ENCODE measurements at regions not wholly inside any gene's neighbourhood (a gene's known extent, or its start where the extent isn't known, plus 50 kb on each side); places are given as distances from the start of the nearest gene placed in this dataset.

GRCh38 chr19:31670931-31671330 is 321.7 kb upstream of the TSHZ3 start:
- no peak for DNase-seq (ENCODE audit: low read depth in 4 of 6, low spot score in 6 of 6)
- Histone ChIP-seq H3K4me3 (ENCODE audit: low read depth, low read length) (no peak overlapping the region), H3K27ac (ENCODE audit: low read depth, low read length) (no peak overlapping the region), H3K4me1 (ENCODE audit: control insufficient read depth, insufficient read depth, low read length) (no peaks in the 10 kb centered on the region), H3K9me3 (ENCODE audit: control insufficient read depth, insufficient read depth, low read length) (no peaks in the 10 kb centered on the region), H3K36me3 (ENCODE audit: control insufficient read depth, insufficient read depth, low read length) (no peaks in the 10 kb centered on the region), H3K27me3 (ENCODE audit: control insufficient read depth, insufficient read depth, low read length) (no peaks in the 10 kb centered on the region)
- 98% methylated on average over 10 of the region's 10 CpGs for WGBS (ENCODE audit: insufficient coverage)

DNA sequence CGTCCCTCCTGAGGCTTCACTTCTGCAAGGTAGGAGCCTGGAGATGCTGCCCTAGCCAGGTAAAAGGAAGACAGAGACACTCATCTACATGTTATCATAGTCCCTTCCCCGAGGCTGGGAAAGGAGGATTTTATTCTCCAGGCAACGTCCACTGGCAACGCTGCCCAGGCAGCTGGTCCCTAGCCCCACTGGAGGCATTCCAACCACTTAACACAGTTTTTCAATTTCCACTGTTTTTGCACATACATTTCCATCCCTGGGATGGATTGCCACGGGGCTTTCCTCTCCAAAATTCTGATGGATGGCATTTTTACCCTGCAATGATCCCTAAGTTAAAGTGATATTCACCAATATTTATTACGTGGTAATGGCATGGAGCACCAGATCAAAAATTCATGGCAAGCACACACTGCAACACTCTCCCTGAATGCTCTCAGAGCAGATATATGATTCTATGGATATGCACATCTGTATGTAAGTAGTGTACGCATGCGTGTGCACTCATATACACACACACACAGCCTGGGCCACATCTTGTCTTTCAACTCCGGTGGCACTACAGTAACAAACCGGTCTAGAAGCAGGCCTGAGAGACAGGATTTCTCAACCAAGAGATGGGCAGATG is 322.3 kb upstream of the TSHZ3 start:
- Histone ChIP-seq H3K27ac (ENCODE audit: low read depth, low read length) (no peak overlapping the region), H3K9me3 (ENCODE audit: control insufficient read depth, insufficient read depth, low read length) (no peaks in the 10 kb centered on the region), H3K4me3 (ENCODE audit: low read depth, low read length) (no peak overlapping the region), H3K27me3 (ENCODE audit: control insufficient read depth, insufficient read depth, low read length) (no peaks in the 10 kb centered on the region), H3K36me3 (ENCODE audit: control insufficient read depth, insufficient read depth, low read length) (no peaks in the 10 kb centered on the region), H3K4me1 (ENCODE audit: control insufficient read depth, insufficient read depth, low read length) (no peaks in the 10 kb centered on the region)
- peak in 2 of 6 donors; percentile 41 to 54 for DNase-seq (ENCODE audit: low read depth in 4 of 6, low spot score in 6 of 6)
- WGBS (ENCODE audit: insufficient coverage), result 75% methylated on average over 5 of the region's 10 CpGs

GRCh38 chr19:31674503-31675192 is 325.4 kb upstream of the TSHZ3 start:
- Histone ChIP-seq H3K4me1 (ENCODE audit: control insufficient read depth, insufficient read depth, low read length) (no peaks in the 10 kb centered on the region), H3K27me3 (ENCODE audit: control insufficient read depth, insufficient read depth, low read length) (no peaks in the 10 kb centered on the region), H3K9me3 (ENCODE audit: control insufficient read depth, insufficient read depth, low read length) (no peaks in the 10 kb centered on the region), H3K27ac (ENCODE audit: low read depth, low read length) (no peak overlapping the region), H3K36me3 (ENCODE audit: control insufficient read depth, insufficient read depth, low read length) (no peaks in the 10 kb centered on the region), H3K4me3 (ENCODE audit: low read depth, low read length) (no peak overlapping the region)
- DNase-seq (ENCODE audit: low read depth in 4 of 6, low spot score in 6 of 6), result no peak
- 73% methylated on average over 6 of the region's 11 CpGs for WGBS (ENCODE audit: insufficient coverage)

DNA sequence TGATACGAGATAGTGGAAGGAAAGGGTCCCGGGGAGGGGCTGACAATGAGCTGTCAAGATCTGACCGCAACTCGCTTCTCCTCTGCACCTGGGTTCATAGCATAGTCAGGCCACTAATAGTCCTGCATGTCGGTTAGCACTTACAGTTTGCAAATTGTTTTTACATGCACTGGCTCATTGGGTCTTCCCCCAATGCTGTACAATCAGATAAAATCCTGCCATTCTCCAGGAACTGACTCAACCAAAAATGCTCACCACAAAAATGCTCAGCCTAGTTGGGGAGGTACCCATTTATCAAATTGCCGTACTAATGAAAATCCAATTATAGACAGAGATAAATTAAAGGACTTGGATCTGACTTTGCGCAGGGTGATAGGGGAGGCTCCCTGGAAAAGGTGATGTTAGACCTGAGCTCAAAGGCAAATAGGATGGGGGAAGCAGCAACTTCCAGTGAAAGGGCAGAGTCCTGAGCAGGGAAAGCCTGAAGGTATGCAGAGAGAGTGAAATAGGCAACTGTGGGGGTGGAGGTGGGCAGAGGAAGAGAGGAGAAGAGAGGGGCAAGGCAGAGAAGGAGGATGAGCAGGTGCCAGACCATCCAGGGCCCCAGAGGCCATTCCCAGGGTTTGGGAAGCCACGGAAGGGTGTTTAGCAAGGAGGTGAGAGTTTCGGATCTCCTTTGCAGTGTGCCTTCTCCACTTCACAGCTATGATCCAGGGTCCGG is 326.1 kb upstream of the TSHZ3 start:
- Histone ChIP-seq H3K9me3 (ENCODE audit: control insufficient read depth, insufficient read depth, low read length) (no peaks in the 10 kb centered on the region), H3K27ac (ENCODE audit: low read depth, low read length) (no peak overlapping the region), H3K36me3 (ENCODE audit: control insufficient read depth, insufficient read depth, low read length) (no peaks in the 10 kb centered on the region), H3K4me1 (ENCODE audit: control insufficient read depth, insufficient read depth, low read length) (no peaks in the 10 kb centered on the region), H3K27me3 (ENCODE audit: control insufficient read depth, insufficient read depth, low read length) (no peaks in the 10 kb centered on the region), H3K4me3 (ENCODE audit: low read depth, low read length) (no peak overlapping the region)
- WGBS (ENCODE audit: insufficient coverage), result 86% methylated on average over 8 of the region's 10 CpGs
- DNase-seq (ENCODE audit: low read depth in 4 of 6, low spot score in 6 of 6), result no peak

- Histone ChIP-seq H3K27ac (ENCODE audit: low read depth, low read length) (no peak overlapping the region), H3K9me3 (ENCODE audit: control insufficient read depth, insufficient read depth, low read length) (no peaks in the 10 kb centered on the region), H3K27me3 (ENCODE audit: control insufficient read depth, insufficient read depth, low read length) (no peaks in the 10 kb centered on the region), H3K4me3 (ENCODE audit: low read depth, low read length) (no peak overlapping the region), H3K4me1 (ENCODE audit: control insufficient read depth, insufficient read depth, low read length) (no peaks in the 10 kb centered on the region), H3K36me3 (ENCODE audit: control insufficient read depth, insufficient read depth, low read length) (no peaks in the 10 kb centered on the region)
- no peak for DNase-seq (ENCODE audit: low read depth in 4 of 6, low spot score in 6 of 6)
- 74% methylated on average over 3 of the region's 3 CpGs for WGBS (ENCODE audit: insufficient coverage)
Observed at GRCh38 chr19:31676271-31677004, 327.2 kb upstream of the TSHZ3 start.

DNA sequence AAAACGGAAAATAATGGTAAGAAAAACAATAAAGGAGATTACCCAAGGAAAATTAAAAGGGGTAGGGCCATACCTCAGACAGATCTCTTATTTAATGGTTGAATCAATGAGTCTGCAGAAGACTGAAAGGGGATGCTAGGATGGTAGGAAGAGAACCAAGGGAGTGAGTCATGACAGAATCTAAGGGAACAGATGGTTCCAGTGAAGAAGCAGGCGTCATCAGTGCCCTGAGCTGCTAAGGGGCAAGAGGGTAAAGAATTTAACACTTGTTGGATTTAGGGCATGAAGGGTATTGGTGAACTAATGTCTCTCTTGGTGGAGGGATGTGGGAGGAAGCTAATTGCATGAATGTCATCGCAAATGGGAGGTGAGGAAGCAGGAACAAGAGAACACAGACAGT is 329.2 kb upstream of the TSHZ3 start:
- WGBS (ENCODE audit: insufficient coverage), result 87% methylated on average over 3 of the region's 3 CpGs
- no peak for DNase-seq (ENCODE audit: low read depth in 4 of 6, low spot score in 6 of 6)
- Histone ChIP-seq H3K27me3 (ENCODE audit: control insufficient read depth, insufficient read depth, low read length) (no peaks in the 10 kb centered on the region), H3K36me3 (ENCODE audit: control insufficient read depth, insufficient read depth, low read length) (no peaks in the 10 kb centered on the region), H3K4me1 (ENCODE audit: control insufficient read depth, insufficient read depth, low read length) (no peaks in the 10 kb centered on the region), H3K4me3 (ENCODE audit: low read depth, low read length) (no peak overlapping the region), H3K9me3 (ENCODE audit: control insufficient read depth, insufficient read depth, low read length) (no peaks in the 10 kb centered on the region), H3K27ac (ENCODE audit: low read depth, low read length) (no peak overlapping the region)

DNA sequence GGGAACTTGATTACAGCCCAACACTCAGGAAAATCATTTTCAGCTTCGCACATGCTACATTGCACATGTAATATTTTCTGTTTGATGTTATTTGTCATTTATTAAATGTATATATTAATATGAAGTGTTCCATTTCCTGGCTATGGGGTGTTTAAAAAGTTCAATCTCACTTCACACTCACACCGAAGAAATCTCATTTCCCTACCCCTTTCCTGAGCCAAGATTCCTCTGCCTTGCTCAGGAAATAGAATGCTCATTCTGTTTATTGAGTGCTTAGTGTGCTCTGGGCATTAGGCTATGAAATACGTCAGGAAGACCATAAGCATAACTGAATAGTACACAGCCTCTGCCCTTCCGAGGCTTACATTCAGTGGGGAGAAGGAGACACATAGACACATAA is 331.9 kb upstream of the TSHZ3 start:
- no peaks in the 10 kb centered on the region for H3K36me3 ChIP-seq (ENCODE audit: control insufficient read depth, insufficient read depth, low read length)
- no peak overlapping the region for H3K27ac ChIP-seq (ENCODE audit: low read depth, low read length)
- no peaks in the 10 kb centered on the region for H3K27me3 ChIP-seq (ENCODE audit: control insufficient read depth, insufficient read depth, low read length)
- DNase-seq (ENCODE audit: low read depth in 4 of 6, low spot score in 6 of 6), result no peak
- no CpG with 5 or more reads among the region's 4 CpGs for WGBS (ENCODE audit: insufficient coverage)
- H3K4me3 ChIP-seq (ENCODE audit: low read depth, low read length), result no peak overlapping the region
- H3K9me3 ChIP-seq (ENCODE audit: control insufficient read depth, insufficient read depth, low read length), result no peaks in the 10 kb centered on the region
- H3K4me1 ChIP-seq (ENCODE audit: control insufficient read depth, insufficient read depth, low read length), result no peaks in the 10 kb centered on the region

GRCh38 chr19:31693131-31693932 is 344.1 kb upstream of the TSHZ3 start:
- 84% methylated on average over 8 of the region's 14 CpGs for WGBS (ENCODE audit: insufficient coverage)
- Histone ChIP-seq H3K27me3 (ENCODE audit: control insufficient read depth, insufficient read depth, low read length) (no peaks in the 10 kb centered on the region), H3K4me3 (ENCODE audit: low read depth, low read length) (no peak overlapping the region), H3K9me3 (ENCODE audit: control insufficient read depth, insufficient read depth, low read length) (no peaks in the 10 kb centered on the region), H3K36me3 (ENCODE audit: control insufficient read depth, insufficient read depth, low read length) (no peaks in the 10 kb centered on the region), H3K27ac (ENCODE audit: low read depth, low read length) (no peak overlapping the region), H3K4me1 (ENCODE audit: control insufficient read depth, insufficient read depth, low read length) (no peaks in the 10 kb centered on the region)
- DNase-seq (ENCODE audit: low read depth in 4 of 6, low spot score in 6 of 6), result no peak

DNA sequence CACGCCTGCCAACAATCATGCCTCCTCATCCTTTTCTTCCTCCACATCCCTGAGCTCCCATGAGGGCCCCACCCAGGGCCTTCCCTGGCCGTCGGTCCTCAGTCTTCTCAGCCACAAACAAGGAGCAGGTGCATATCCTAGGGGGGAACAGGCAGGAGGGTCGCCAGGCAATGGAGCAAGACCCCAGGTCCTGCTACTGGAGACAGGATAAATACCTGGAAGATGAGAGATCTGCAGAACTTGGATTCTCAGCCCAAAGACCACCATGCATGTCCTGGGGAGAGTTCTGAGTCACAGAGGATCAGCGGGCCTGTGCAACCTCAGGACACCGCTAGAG is 344.7 kb upstream of the TSHZ3 start:
- no peak overlapping the region for H3K27ac ChIP-seq (ENCODE audit: low read depth, low read length)
- WGBS (ENCODE audit: insufficient coverage), result 96% methylated on average over 4 of the region's 6 CpGs
- no peak for DNase-seq (ENCODE audit: low read depth in 4 of 6, low spot score in 6 of 6)
- H3K4me3 ChIP-seq (ENCODE audit: low read depth, low read length), result no peak overlapping the region
- H3K27me3 ChIP-seq (ENCODE audit: control insufficient read depth, insufficient read depth, low read length), result no peaks in the 10 kb centered on the region
- no peaks in the 10 kb centered on the region for H3K9me3 ChIP-seq (ENCODE audit: control insufficient read depth, insufficient read depth, low read length)
- H3K4me1 ChIP-seq (ENCODE audit: control insufficient read depth, insufficient read depth, low read length), result no peaks in the 10 kb centered on the region
- no peaks in the 10 kb centered on the region for H3K36me3 ChIP-seq (ENCODE audit: control insufficient read depth, insufficient read depth, low read length)

Measured in spinal cord (tissue), 9 donors.